ENCODE measurements at regions not wholly inside any gene's neighbourhood (a gene's known extent, or its start where the extent isn't known, plus 50 kb on each side); places are given as distances from the start of the nearest gene placed in this dataset.
"Not testable (repeated sequence)": the region's sequence is repeated elsewhere in the genome, so short reads cannot be mapped to it uniquely, and the experiment has no call there.

DNA sequence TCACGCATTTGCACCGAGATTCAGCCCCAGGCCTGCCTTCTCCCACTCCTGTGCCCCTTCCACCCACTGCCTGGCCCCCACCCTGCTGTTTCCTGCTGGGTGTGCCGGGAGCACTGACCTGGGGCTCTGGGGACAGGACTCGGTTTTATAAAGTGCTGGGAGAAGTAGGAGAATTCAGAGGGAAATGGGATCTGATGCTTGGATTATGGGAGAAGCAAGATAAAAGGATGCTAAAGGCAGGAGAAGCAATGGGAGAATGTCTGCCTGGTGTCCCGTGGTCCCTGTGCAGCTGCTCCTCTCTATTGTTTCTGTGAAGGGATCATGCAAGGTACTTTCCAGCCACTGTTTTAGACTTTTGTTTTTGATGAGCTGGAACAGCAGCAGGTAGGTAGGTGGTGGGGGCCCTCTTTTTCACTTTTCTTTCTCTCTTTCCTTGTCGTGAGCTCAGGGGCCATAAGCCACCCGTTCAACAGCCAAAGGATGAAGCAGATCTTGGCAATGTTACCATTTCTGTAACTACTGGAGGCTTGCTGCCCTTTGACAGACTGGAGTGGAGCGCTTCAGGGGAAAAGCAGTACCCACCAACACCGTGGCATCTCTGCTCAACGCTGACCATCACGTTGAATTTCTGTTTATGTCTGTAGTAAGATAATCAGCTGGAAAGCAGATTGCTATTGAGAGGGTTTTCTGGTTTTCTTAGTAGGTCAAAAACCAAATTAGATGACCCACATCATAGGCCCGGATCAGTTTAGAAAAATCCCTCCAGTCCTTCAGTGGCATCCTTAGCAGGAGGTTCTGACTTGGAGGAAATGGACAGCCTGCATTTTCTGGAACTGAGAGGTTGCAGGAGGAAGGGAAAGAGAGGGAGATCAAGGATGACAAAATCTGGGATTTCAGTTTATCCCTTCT is 63.8 kb upstream of the ENPP6 start:
- peaks cover 4% of the 10 kb centered on the region for H3K36me3 Mint-ChIP-seq (ENCODE audit: low read depth, unreplicated experiment)
- H3K27ac Mint-ChIP-seq (ENCODE audit: unreplicated experiment), result no peak overlapping the region
- TF ChIP-seq, protein P1, sequence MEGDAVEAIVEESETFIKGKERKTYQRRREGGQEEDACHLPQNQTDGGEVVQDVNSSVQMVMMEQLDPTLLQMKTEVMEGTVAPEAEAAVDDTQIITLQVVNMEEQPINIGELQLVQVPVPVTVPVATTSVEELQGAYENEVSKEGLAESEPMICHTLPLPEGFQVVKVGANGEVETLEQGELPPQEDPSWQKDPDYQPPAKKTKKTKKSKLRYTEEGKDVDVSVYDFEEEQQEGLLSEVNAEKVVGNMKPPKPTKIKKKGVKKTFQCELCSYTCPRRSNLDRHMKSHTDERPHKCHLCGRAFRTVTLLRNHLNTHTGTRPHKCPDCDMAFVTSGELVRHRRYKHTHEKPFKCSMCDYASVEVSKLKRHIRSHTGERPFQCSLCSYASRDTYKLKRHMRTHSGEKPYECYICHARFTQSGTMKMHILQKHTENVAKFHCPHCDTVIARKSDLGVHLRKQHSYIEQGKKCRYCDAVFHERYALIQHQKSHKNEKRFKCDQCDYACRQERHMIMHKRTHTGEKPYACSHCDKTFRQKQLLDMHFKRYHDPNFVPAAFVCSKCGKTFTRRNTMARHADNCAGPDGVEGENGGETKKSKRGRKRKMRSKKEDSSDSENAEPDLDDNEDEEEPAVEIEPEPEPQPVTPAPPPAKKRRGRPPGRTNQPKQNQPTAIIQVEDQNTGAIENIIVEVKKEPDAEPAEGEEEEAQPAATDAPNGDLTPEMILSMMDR (IDR thresholded peaks at IDR 0.05; ENCODE audit: unreplicated experiment), result no peak
- peaks cover 5% of the 10 kb centered on the region for H3K9me3 Mint-ChIP-seq (ENCODE audit: unreplicated experiment)
- no peak overlapping the region for H3K4me3 Mint-ChIP-seq (ENCODE audit: unreplicated experiment)
- H3K27me3 Mint-ChIP-seq (ENCODE audit: unreplicated experiment), result peaks cover 1% of the 10 kb centered on the region
- DNase-seq (ENCODE audit: low spot score), result no peak
- peaks cover 15% of the 10 kb centered on the region for H3K4me1 Mint-ChIP-seq (ENCODE audit: unreplicated experiment)

DNA sequence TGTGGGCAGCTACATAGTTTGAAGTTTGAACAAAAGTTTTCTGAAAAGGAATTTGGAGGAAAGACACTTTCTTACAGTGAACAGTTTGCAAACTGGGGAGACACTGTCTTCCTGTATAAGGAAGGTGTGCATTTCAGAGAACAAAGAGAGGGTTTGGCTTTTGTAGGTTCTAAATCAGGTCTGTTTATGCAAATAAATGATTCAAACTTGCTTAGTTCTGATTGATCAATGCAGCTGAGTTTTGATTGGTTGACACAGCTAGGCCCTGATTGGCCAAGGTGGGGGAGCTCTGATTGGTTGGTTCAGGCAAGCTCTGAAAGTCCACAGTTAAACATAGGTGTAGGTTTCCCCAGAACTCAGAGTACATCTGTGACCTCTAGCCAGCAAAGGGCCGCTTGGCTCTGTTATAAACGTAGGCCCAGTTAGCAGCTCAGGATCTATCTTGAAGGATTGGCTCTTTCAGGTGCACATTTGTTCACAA is 63.0 kb upstream of the ENPP6 start:
- DNase-seq (ENCODE audit: low spot score), result no peak
- H3K27ac Mint-ChIP-seq (ENCODE audit: unreplicated experiment), result no peak overlapping the region
- TF ChIP-seq, protein P1 (IDR thresholded peaks at IDR 0.05; ENCODE audit: unreplicated experiment), result no peak
- peaks cover 15% of the 10 kb centered on the region for H3K4me1 Mint-ChIP-seq (ENCODE audit: unreplicated experiment)
- H3K36me3 Mint-ChIP-seq (ENCODE audit: low read depth, unreplicated experiment), result peaks cover 7% of the 10 kb centered on the region
- peaks cover 1% of the 10 kb centered on the region for H3K27me3 Mint-ChIP-seq (ENCODE audit: unreplicated experiment)
- peaks cover 5% of the 10 kb centered on the region for H3K9me3 Mint-ChIP-seq (ENCODE audit: unreplicated experiment)
- no peak overlapping the region for H3K4me3 Mint-ChIP-seq (ENCODE audit: unreplicated experiment)

DNA sequence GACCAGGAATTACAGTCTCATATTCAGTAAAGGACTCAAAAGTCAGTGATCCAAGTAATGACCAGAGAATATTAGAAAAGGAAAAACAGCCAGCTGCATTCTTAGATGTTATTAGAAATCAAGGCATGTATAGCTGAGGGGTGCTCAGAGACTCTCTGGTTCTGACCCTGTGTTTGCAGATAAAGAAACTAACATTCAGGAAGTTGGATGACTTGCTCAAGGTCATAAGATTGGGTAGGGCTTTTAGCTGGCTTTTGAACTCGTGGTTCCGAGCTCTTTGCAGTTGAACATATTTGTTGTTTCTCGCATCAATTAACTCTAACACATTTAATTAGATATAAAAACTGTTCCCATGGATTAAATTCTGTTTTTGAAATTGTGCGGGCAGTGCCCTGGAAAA is 62.5 kb upstream of the ENPP6 start:
- no peak for DNase-seq (ENCODE audit: low spot score)
- H3K9me3 Mint-ChIP-seq (ENCODE audit: unreplicated experiment), result peaks cover 7% of the 10 kb centered on the region
- H3K4me1 Mint-ChIP-seq (ENCODE audit: unreplicated experiment), result peaks cover 15% of the 10 kb centered on the region
- no peak overlapping the region for H3K4me3 Mint-ChIP-seq (ENCODE audit: unreplicated experiment)
- H3K27me3 Mint-ChIP-seq (ENCODE audit: unreplicated experiment), result peaks cover 1% of the 10 kb centered on the region
- no peak overlapping the region for H3K27ac Mint-ChIP-seq (ENCODE audit: unreplicated experiment)
- TF ChIP-seq, protein P1 (IDR thresholded peaks at IDR 0.05; ENCODE audit: unreplicated experiment), result no peak
- peaks cover 7% of the 10 kb centered on the region for H3K36me3 Mint-ChIP-seq (ENCODE audit: low read depth, unreplicated experiment)

DNA sequence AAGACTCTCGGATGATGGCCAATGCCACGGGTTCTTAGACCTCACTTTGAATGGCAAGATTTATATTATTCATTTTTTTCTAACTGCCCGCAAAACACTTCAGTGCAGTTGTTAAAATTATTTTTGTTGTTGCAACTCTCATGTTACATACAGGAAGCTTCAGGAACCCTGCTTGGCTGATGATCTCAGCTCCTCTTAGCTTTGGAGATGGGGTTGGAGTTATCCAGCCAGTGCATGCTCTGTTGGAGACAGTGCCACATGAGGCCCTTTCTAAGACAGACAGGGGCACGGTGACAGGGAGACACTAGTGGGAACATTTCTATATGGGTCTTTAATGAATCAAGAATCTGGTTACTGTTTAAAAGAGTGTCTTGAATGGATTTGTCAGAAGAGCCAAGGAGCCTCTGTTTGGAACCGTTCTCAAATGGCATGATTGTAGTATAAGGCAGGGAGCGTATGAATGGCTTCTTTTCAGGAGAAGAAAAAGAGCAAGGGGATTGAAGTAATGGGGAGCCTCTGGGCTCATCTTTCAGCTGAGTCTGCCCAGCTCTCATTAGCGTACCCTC is 61.9 kb upstream of the ENPP6 start:
- Mint-ChIP-seq H3K4me3 (ENCODE audit: unreplicated experiment) (no peak overlapping the region), H3K27ac (ENCODE audit: unreplicated experiment) (no peak overlapping the region), H3K27me3 (ENCODE audit: unreplicated experiment) (peaks cover 1% of the 10 kb centered on the region), H3K4me1 (ENCODE audit: unreplicated experiment) (peaks cover 15% of the 10 kb centered on the region), H3K9me3 (ENCODE audit: unreplicated experiment) (peaks cover 9% of the 10 kb centered on the region), H3K36me3 (ENCODE audit: low read depth, unreplicated experiment) (peaks cover 7% of the 10 kb centered on the region)
- TF ChIP-seq, protein P1 (IDR thresholded peaks at IDR 0.05; ENCODE audit: unreplicated experiment), result no peak
- no peak for DNase-seq (ENCODE audit: low spot score)

DNA sequence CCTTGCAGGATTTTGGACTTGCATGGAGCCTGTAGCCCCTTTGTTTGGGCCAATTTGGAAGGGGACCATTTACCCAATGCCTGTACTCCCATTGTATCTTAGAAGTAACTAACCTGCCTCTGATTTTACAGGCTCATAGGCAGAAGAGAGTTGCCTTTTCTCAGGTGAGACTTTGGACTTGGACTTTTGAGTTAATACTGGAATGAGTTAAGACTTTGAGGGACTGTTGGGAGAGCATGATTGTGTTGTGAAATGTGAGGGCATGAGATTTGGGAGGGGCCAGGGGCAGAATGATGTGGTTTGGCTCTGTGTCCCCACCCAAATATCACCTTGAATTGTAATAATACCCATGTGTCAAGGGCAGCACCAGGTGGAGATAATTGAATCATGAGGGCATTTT is 60.1 kb upstream of the ENPP6 start:
- H3K36me3 Mint-ChIP-seq (ENCODE audit: low read depth, unreplicated experiment); H3K27me3 Mint-ChIP-seq (ENCODE audit: unreplicated experiment); H3K27ac Mint-ChIP-seq (ENCODE audit: unreplicated experiment); H3K4me3 Mint-ChIP-seq (ENCODE audit: unreplicated experiment); DNase-seq (ENCODE audit: low spot score); H3K9me3 Mint-ChIP-seq (ENCODE audit: unreplicated experiment): not testable (repeated sequence)
- H3K4me1 Mint-ChIP-seq (ENCODE audit: unreplicated experiment), result peaks cover 15% of the 10 kb centered on the region

DNA sequence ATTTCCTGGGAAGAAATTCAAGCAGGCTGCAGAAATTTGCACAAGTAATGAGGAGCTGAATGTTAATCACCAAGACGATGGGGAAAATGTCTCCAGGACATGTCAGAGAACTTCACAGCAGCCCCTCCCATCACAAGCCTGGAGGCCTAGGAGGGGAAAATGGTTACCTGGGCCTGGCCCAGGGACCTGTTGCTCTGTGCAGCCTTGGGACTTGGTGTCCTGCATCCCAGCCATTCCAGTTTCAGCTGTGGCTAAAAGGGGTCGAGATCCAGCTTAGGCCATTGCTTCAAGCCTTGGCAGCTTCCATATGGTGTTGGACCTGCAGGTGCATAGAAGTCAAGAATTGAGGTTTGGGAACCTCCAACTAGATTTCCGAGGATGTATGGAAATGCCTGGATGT is 59.3 kb upstream of the ENPP6 start:
- H3K4me3 Mint-ChIP-seq (ENCODE audit: unreplicated experiment); H3K36me3 Mint-ChIP-seq (ENCODE audit: low read depth, unreplicated experiment); H3K27me3 Mint-ChIP-seq (ENCODE audit: unreplicated experiment); H3K4me1 Mint-ChIP-seq (ENCODE audit: unreplicated experiment); H3K9me3 Mint-ChIP-seq (ENCODE audit: unreplicated experiment); DNase-seq (ENCODE audit: low spot score): not testable (repeated sequence)
- peak overlapping the region; percentile 0 for H3K27ac Mint-ChIP-seq (ENCODE audit: unreplicated experiment)

DNA sequence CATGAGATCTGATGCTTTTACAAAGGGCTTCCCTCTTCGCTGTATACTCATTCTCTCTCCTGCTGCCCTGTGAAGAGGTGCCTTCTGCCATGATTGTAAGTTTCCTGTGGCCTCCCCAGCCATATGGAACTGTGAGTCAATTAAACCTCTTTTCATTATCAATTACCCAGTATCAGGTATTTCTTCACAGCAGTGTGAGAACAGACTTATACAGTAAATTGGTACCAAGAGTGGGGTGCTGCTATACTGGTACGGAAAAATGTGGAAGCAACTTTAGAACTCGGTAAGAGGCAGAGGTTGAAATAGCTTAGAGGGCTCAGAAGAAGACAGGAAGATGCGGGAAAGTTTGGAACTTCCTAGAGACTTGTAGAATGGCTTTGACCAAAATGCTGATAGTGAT is 58.7 kb upstream of the ENPP6 start:
- peak overlapping the region; percentile 0 for H3K27ac Mint-ChIP-seq (ENCODE audit: unreplicated experiment)
- not testable (repeated sequence) for H3K27me3 Mint-ChIP-seq (ENCODE audit: unreplicated experiment); DNase-seq (ENCODE audit: low spot score); H3K4me3 Mint-ChIP-seq (ENCODE audit: unreplicated experiment); H3K36me3 Mint-ChIP-seq (ENCODE audit: low read depth, unreplicated experiment); H3K9me3 Mint-ChIP-seq (ENCODE audit: unreplicated experiment); H3K4me1 Mint-ChIP-seq (ENCODE audit: unreplicated experiment)
